Omental fat pad (tissue), 3 donors: ENCODE measurements at regions not wholly inside any gene's neighbourhood (a gene's known extent, or its start where the extent isn't known, plus 50 kb on each side); places are given as distances from the start of the nearest gene placed in this dataset.

Source experiments
- ATAC-seq: fragments of 150-250 bp; one replicate; pipeline ENCODE4 v1.9.1; 2016; ENCODE audit warnings: mild to moderate bottlenecking, moderate library complexity; ENCODE audit not compliant: low FRiP score
- DNase-seq: peaks from one replicate; pipeline ENCODE4 v3.0.0-alpha.2; 2019; ENCODE audit warnings: low spot score
- TF ChIP-seq, protein P1 (sequence below), 3 donors: fragments of 450-650 bp; IDR thresholded peaks; one replicate each; pipeline ENCODE4 v1.5.1; 2016 to 2017; ENCODE audit warnings: antibody characterized with exemption in 3 of 3, mild to moderate bottlenecking in 3 of 3, moderate library complexity in 2 of 3

DNA sequence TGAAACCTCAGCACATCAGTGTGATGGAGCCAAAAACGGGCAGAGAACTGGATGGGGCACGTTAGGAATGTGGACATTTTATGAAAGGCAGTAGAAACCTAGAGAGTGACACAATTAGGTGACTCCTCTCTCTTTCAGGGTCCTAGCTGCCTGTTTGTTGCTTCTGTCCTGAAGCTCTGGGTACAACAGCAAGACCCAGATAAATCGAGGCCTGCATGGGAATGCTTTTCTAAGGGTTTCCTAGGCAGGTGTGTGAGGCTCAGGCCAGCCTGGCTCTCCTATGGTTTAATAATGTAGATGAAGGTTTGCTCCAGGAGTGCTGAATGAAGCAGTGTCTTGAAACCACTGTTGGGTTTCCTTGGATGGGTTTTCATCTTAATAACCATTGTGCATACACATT, 517.1 kb upstream of the RAB6C start:
- TF ChIP-seq, protein P1, sequence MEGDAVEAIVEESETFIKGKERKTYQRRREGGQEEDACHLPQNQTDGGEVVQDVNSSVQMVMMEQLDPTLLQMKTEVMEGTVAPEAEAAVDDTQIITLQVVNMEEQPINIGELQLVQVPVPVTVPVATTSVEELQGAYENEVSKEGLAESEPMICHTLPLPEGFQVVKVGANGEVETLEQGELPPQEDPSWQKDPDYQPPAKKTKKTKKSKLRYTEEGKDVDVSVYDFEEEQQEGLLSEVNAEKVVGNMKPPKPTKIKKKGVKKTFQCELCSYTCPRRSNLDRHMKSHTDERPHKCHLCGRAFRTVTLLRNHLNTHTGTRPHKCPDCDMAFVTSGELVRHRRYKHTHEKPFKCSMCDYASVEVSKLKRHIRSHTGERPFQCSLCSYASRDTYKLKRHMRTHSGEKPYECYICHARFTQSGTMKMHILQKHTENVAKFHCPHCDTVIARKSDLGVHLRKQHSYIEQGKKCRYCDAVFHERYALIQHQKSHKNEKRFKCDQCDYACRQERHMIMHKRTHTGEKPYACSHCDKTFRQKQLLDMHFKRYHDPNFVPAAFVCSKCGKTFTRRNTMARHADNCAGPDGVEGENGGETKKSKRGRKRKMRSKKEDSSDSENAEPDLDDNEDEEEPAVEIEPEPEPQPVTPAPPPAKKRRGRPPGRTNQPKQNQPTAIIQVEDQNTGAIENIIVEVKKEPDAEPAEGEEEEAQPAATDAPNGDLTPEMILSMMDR (IDR thresholded peaks at IDR 0.05): no peak
- no peak for DNase-seq

DNA sequence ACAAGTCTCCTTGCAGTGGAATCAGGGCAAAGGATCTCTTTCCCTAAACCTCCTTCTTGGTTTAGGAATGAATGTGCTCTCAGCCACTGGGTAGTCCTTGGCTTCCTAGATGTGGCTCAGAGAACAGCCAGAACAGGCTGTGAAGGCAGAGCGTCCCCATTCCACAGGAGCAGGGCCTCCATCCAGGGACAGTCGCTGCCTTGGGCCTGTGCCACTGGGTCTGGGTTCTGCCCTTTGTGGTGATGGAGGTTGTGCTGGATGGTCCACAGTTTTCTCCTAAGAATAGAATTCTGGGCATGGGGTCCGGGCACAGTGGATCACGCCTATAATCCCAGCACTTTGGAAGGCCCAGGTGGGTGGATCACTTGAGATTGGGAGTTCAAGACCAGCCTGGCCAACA, 516.5 kb upstream of the RAB6C start:
- TF ChIP-seq, protein P1 (IDR thresholded peaks at IDR 0.05): no peak
- no peak for DNase-seq
- ATAC-seq: no peak

More for the DNA sequence above, 517.1 kb upstream of the RAB6C start:
- ATAC-seq: no peak

DNA sequence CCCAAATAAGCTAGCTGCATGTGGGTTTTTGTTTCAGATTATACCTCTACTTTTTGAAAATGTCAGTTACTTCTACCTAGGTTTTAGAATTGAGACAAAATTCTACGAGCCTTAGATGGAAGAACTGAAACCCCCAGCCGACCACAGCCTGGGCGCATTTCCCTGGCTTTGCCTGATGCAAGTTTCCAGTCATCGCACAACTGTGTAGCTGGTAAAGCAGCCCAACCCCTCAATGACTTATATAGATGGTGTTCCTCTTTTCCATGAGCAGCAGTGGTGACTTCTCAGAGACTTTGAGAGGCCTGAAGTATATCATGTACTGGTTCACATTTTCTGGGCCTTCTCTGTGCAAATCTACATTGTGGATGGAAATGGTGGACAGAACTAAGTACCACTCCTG, 515.4 kb upstream of the RAB6C start:
- no peak for ATAC-seq
- no peak for DNase-seq
- TF ChIP-seq, protein P1 (IDR thresholded peaks at IDR 0.05): no peak

DNA sequence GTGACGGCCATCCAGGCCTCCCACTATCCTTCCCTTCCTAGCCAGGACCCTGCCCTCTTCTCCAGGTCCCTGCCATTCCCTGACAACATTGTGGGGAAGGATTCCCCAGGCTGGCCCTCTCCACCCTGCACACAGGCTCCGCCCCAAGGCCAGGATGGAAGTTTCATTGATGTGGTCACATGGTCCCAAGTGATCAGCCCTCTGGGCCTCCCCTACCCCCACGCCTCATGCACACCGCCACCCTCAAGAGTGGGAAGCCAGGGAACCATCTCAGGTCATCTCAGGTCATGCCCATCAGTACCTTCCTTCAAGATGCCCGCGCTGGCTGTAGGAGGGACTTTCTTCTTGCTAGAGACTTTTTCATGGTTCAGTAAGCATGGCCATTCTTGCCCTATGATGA, 514.8 kb upstream of the RAB6C start:
- DNase-seq: no peak
- ATAC-seq: no peak
- TF ChIP-seq, protein P1 (IDR thresholded peaks at IDR 0.05): no peak

DNA sequence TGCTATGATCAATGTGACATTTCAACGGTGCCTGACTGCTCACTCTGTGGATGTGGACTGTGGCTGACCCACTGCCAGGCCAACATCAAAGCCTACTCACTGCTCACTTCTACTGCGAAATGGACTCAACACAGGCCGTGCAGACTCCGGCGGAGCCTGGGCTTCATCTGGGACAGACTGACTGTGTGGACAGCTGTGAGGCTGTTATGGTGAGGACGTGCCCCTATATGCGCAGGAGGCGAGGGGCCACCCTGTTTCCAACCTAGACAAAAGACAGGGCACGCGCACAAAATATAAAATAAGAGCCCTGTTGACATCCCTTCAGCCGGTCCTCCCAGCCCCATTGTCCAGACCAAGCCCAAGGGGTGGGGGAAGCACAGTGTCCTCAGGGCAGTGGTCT, 514.4 kb upstream of the RAB6C start:
- TF ChIP-seq, protein P1 (IDR thresholded peaks at IDR 0.05): no peak
- no peak for DNase-seq
- ATAC-seq: no peak

DNA sequence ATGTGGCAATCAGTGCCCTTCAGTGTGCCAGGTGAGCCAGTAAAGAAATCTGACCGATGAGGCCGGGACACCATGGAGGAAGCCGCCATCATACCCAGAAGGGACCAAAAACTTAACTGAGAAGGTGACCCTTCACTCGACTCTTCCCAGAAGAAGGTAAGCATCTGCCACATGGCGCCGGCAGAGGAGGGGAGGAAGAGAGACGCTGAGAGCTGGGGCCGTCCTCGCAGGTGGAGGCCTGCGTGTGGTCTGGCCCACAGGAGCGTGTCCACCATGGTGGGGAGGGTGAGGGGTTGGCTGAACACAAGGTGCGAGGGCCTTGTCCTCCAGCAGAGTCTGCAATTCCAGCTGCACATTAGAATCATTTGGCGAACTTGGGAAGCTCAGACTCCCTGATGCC, 513.1 kb upstream of the RAB6C start:
- ATAC-seq: no peak
- TF ChIP-seq, protein P1 (IDR thresholded peaks at IDR 0.05): no peak
- no peak for DNase-seq

DNA sequence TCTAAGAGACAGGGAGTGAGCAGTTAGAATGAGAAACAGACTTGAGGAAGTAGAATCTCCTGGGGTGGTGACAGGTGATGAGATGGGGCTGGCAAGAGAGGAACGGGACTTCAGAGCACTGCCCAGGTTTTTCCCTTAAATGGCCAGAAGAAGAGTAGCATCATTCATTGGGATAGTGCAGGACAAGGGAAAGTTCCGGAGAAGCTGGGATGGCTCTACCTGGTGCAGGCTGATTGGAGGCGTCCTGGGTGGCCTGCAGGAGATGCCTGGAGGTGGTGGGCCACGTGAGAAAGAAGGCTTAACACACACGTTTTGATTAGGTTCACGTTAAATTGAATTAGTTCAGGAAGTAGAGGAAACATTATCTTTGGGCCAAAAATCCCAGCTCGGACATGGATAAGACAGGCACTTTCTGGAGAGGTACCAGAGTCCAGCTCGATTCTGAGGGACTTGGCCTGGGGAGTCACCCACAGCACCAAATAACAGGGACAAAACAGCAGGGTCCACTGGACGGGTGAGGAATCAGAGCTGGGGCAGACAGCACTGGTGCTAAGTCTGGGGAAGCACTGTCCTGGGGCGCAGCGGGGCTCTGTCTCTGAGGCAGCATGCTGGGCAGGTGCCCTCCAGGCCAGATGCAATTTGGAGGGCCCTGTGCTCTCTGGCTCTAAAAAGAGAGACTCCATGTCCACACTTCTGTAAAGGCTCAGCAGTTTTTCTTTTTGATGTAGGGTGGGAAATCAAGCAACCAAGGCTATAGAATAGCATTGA, 512.3 kb upstream of the RAB6C start:
- no peak for DNase-seq
- no peak for ATAC-seq
- TF ChIP-seq, protein P1 (IDR thresholded peaks at IDR 0.05): no peak
